Esophagus (tissue), 2 donors: ENCODE measurements at regions not wholly inside any gene's neighbourhood (a gene's known extent, or its start where the extent isn't known, plus 50 kb on each side); places are given as distances from the start of the nearest gene placed in this dataset.

ENCODE experiments used
- H3K27ac ChIP-seq, 2 donors: one replicate each; pipeline ENCODE4 v1.5.1; 2013; ENCODE audit warnings: low read depth in 2 of 2, mild to moderate bottlenecking in 2 of 2, inconsistent platforms in 1 of 2, low read length in 1 of 2, moderate library complexity in 1 of 2
- H3K27me3 ChIP-seq, 2 donors: one replicate each; pipeline ENCODE4 v1.6.1; 2013; ENCODE audit warnings: low read length in 2 of 2, control low read depth in 1 of 2, mild to moderate bottlenecking in 1 of 2; ENCODE audit not compliant: insufficient read depth in 2 of 2, control insufficient read depth in 1 of 2
- H3K36me3 ChIP-seq, 2 donors: one replicate each; pipeline ENCODE4 v1.6.1; 2013; ENCODE audit warnings: low read length in 1 of 2; ENCODE audit not compliant: control insufficient read depth in 2 of 2, insufficient read depth in 2 of 2
- H3K4me1 ChIP-seq, 2 donors: one replicate each; pipeline ENCODE4 v1.6.1; 2013; ENCODE audit warnings: low read length in 1 of 2; ENCODE audit not compliant: control insufficient read depth in 2 of 2, insufficient read depth in 2 of 2
- H3K4me3 ChIP-seq, 2 donors: one replicate each; pipeline ENCODE4 v1.5.1; 2013; ENCODE audit warnings: low read length in 2 of 2, mild to moderate bottlenecking in 2 of 2, low read depth in 1 of 2, moderate library complexity in 1 of 2
- H3K9me3 ChIP-seq, 2 donors: one replicate each; pipeline ENCODE4 v1.6.1; 2013; ENCODE audit warnings: mild to moderate bottlenecking in 2 of 2, low read depth in 1 of 2, low read length in 1 of 2, moderate library complexity in 1 of 2; ENCODE audit not compliant: control insufficient read depth in 2 of 2, insufficient read depth in 1 of 2
- WGBS, 2 donors: extraction: QIAGEN DNeasy Blood & Tissue Kit; methylation state at CpG; one replicate each; pipeline ENCODE4 v1.1.7; 2013; 5-methylcytosine and 5-hydroxymethylcytosine counted together
- donor health status: healthy with polysubstance abuse.
- donor health status: Bipolar disorder and iron deficiency.

DNA sequence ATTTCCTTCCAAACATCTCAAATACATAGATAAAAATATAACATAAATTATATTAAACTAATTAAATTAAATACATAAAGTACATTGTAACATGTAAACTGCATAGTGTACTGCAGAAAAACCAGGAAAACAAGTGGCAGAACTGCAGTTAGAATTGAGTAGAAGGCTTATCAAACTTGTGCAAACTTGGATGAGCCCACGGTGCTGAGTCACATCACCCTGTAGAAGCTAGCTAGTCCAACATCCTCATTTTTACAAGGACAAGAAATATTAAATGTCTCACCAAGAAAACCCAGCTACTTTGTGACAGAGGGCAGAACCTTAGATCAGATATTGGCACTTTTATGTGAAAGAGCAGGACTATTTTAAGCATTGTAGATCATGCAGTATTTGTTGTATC, 807.9 kb upstream of the NUDT12 start:
- Histone ChIP-seq H3K27me3 (no peaks in the 10 kb centered on the region), H3K4me1 (no peaks in the 10 kb centered on the region), H3K27ac (no peak overlapping the region), H3K9me3 (no peaks in the 10 kb centered on the region), H3K36me3 (no peaks in the 10 kb centered on the region), H3K4me3 (no peak overlapping the region)
- WGBS, 2 donors: 38 to 55% methylated on average over 1 of the region's 1 CpG

DNA sequence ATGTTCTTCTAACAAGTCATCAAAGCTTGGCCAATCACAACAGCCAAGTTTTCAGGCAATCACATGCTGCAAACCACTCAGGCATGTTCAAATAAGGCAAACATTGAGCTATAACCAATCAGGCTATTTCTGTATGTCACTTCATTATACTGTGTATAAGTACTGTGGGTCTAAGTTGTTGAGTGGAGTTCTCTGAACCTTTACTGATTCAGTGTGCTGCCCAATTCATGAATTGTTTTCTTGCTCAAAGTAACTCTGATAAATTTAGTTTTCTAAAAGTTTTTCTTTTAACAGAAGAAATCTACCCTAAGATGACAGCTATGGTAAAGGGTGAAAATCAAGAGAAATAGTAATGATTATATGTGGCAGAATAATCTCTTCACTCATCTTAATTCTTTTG, 805.4 kb upstream of the NUDT12 start:
- Histone ChIP-seq H3K4me3 (no peak overlapping the region), H3K27me3 (no peaks in the 10 kb centered on the region), H3K4me1 (no peaks in the 10 kb centered on the region), H3K9me3 (no peaks in the 10 kb centered on the region), H3K36me3 (no peaks in the 10 kb centered on the region), H3K27ac (no peak overlapping the region)

DNA sequence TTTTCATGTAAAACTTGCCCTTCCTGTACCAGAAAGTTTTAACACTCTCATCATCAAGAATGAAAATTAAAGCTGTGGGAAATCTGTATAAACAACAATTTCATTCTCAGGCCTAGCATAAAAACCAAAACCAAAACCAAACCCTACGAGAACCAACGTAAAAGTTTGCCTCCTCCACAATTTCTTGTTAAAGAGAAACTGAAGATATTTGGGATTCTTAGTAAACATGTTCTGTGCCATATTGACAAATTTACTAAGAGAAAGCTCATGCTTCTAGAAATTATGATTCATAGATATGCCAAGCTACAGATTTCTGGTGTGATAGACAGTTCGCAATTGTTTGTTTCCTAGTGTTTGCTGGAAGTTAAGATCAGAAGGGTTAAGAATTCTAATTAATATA, 801.0 kb upstream of the NUDT12 start:
- Histone ChIP-seq H3K27me3 (no peaks in the 10 kb centered on the region), H3K4me3 (no peak overlapping the region), H3K4me1 (no peaks in the 10 kb centered on the region), H3K36me3 (no peaks in the 10 kb centered on the region), H3K9me3 (no peaks in the 10 kb centered on the region), H3K27ac (no peak overlapping the region)
- whole genome bisulfite sequencing, 2 donors: 80 to 81% methylated on average over 3 of the region's 3 CpGs

DNA sequence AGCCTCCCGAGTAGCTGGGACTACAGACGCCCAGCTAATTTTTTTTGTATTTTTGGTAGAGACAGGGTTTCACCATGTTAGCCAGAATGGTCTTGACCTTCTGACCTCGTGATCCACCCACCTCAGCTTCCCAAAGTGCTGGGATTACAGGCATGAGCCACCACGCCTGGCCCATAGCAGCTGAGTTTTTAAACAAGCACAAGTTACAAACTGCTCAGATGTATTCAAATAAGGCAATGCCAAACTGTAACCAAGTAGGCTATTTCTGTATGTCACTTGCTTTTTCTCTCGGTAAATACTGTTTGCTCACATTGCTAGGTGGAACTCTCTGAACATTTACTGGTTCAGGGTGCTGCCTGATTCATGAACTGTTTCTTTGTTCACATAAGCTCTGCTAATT, 799.3 kb upstream of the NUDT12 start:
- Histone ChIP-seq H3K4me3 (no peak overlapping the region), H3K27ac (no peak overlapping the region), H3K27me3 (no peaks in the 10 kb centered on the region), H3K9me3 (no peaks in the 10 kb centered on the region), H3K36me3 (no peaks in the 10 kb centered on the region), H3K4me1 (no peaks in the 10 kb centered on the region)
- 65 to 70% methylated on average over 5 of the region's 5 CpGs for WGBS, 2 donors

DNA sequence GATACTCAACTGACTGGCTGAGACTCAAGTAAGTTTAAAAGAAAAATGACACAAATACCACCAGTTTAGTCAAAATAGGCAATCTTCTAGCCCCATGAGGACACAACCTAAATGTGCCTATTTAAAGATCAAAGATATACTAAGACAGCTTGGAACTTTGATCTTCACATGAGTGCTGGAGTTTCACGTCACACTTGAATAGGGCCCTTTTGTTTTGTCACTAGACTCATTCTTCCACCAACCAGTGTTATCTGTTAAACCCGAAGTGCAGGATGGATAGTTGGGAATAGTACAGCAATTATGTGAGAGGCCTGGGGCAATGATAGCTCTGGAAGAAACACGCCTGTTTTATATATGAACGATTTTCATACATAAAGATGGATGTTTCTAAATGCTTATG, 792.8 kb upstream of the NUDT12 start:
- 55% methylated on average over 4 of the region's 4 CpGs for WGBS, 2 donors
- Histone ChIP-seq H3K36me3 (no peaks in the 10 kb centered on the region), H3K9me3 (no peaks in the 10 kb centered on the region), H3K27ac (no peak overlapping the region), H3K27me3 (no peaks in the 10 kb centered on the region), H3K4me1 (no peaks in the 10 kb centered on the region), H3K4me3 (no peak overlapping the region)

DNA sequence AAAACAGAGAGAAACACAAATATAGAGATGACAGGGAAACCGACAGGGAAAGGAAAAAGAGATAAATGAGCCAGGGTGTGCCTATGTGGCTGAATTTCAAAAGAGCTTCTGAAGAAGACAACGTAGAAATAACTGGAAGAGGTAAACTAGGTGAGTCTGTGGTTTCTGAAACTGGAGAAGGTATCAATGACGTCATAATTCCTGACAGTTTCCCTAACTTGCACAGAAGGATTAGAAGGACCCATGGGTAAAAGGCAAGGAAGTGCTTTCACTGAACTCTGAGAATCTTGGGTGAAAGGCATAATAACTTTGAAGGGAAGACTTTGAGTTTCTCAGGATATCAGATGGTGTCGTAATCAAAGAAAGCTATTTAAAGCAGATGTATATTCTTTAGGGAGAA, 790.8 kb upstream of the NUDT12 start:
- H3K36me3 ChIP-seq: no peaks in the 10 kb centered on the region
- WGBS, 2 donors: 46 to 58% methylated on average over 4 of the region's 4 CpGs
- no peaks in the 10 kb centered on the region for H3K27me3 ChIP-seq
- H3K4me1 ChIP-seq: no peaks in the 10 kb centered on the region
- no peaks in the 10 kb centered on the region for H3K9me3 ChIP-seq
- no peak overlapping the region for H3K4me3 ChIP-seq
- H3K27ac ChIP-seq: no peak overlapping the region

DNA sequence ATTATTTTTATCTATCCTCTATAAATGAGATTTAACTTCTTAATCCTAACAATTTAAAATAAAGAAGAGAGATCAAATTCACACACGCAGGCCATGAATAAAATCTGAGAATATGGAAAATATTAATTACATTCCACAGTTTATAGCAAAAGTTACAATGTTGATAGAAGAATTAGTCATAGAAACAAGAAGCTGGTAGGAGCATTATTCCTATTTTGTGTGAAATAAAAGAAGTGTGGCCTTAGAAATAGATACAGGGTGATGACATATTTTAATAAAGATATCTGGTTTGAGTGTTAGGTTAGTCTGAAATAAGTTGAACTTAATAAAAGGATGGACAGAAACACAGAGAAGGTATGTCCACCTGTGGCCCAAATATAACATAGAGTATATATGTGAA, 790.4 kb upstream of the NUDT12 start:
- H3K4me3 ChIP-seq: no peak overlapping the region
- H3K36me3 ChIP-seq: no peaks in the 10 kb centered on the region
- no peaks in the 10 kb centered on the region for H3K9me3 ChIP-seq
- no peak overlapping the region for H3K27ac ChIP-seq
- no peaks in the 10 kb centered on the region for H3K4me1 ChIP-seq
- 89 to 94% methylated on average over 1 of the region's 1 CpG for WGBS, 2 donors
- no peaks in the 10 kb centered on the region for H3K27me3 ChIP-seq

DNA sequence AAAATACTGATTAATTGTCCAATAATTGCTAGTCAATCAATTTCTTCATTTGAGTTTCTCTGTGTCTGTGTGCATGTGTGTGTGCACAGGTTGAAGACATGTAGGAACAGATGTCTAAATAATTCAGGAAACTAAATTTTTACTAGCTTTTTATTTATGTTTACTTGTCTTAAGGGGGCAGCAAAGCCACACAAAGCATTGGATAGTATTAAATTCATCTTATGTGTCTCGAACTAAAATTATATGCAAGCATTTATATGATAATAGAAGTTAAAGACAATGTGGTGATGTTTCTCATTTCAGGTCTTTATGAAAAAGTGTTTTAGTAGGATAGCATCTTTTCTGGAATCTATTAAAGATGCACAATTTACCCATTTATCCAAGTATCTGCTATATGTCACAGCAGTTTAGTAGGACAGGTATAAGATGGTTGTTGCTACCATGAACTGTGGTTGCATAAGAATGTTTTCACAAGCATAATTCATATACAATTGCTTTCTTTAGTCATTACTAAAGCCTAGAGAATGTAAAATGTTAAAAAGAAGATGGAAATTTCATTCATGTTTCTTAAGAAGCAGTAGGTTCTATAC, 784.6 kb upstream of the NUDT12 start:
- WGBS, 2 donors: 15 to 27% methylated on average over 1 of the region's 1 CpG
- no peaks in the 10 kb centered on the region for H3K27me3 ChIP-seq

DNA sequence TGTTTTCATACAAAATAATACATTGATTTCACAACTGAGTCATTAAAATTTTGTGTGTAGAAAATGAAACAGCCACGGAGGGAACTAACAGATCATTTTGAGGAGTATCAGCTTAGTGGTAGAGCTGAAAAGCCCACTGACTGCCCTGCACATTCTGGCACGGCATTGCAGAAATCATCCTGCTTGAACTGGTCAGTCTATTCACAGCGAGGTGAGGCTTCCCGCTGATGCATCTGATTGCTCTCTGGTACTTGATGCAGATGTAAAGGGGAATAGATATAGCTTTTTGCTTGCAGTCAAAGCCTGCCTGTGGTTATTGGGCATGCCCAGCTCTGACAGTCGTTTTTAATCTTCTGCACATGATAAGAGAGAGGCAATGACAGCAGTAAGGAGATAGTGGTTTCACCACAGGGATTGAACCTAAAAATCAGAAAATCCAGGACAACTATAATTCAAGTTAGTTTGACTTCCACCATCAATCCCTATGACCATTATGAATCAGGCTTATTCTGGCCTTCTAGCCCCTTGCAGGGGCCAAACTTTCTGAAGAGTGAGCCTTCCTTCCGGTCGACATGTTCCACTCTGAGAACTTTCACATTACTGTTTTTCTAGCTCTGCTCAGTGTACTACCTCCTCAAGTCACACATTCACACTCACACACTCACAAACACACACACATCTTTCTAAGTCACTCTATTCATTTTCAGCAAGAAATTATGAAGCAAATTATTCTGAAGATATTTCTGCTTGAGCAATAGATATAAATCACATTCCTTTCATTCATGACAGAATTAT, 782.8 kb upstream of the NUDT12 start:
- H3K36me3 ChIP-seq: no peaks in the 10 kb centered on the region
- H3K9me3 ChIP-seq: no peaks in the 10 kb centered on the region
- no peak overlapping the region for H3K4me3 ChIP-seq
- H3K27me3 ChIP-seq: no peaks in the 10 kb centered on the region
- no peak overlapping the region for H3K27ac ChIP-seq
- WGBS, 2 donors: 73 to 77% methylated on average over 7 of the region's 7 CpGs
- no peaks in the 10 kb centered on the region for H3K4me1 ChIP-seq

More for the DNA sequence above, 784.6 kb upstream of the NUDT12 start:
- Histone ChIP-seq H3K9me3 (no peaks in the 10 kb centered on the region), H3K27ac (no peak overlapping the region), H3K4me1 (no peaks in the 10 kb centered on the region), H3K36me3 (no peaks in the 10 kb centered on the region), H3K4me3 (no peak overlapping the region)

DNA sequence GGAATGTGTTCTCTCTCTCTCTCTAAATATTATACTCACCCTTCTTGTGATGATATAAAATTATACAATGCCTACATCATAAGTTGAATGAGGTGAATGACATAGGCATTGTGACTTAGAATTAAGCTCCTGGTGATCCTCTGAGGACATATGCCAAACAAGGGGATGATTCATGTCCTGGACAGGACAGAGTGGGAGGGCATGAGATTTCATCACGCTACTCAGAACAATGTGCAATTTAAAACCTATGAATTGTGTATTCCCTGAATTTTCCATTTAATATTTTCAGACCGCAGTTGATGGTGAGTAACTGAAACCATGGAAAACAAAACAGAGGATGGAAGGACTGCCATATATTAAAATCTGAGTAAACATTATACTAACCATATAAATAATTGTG, 782.2 kb upstream of the NUDT12 start:
- Histone ChIP-seq H3K36me3 (no peaks in the 10 kb centered on the region), H3K27ac (no peak overlapping the region), H3K4me3 (no peak overlapping the region), H3K4me1 (no peaks in the 10 kb centered on the region), H3K27me3 (no peaks in the 10 kb centered on the region), H3K9me3 (no peaks in the 10 kb centered on the region)
- 72% methylated on average over 2 of the region's 2 CpGs for WGBS, 2 donors
